ENCODE measurements at regions not wholly inside any gene's neighbourhood (a gene's known extent, or its start where the extent isn't known, plus 50 kb on each side); places are given as distances from the start of the nearest gene placed in this dataset.

DNA sequence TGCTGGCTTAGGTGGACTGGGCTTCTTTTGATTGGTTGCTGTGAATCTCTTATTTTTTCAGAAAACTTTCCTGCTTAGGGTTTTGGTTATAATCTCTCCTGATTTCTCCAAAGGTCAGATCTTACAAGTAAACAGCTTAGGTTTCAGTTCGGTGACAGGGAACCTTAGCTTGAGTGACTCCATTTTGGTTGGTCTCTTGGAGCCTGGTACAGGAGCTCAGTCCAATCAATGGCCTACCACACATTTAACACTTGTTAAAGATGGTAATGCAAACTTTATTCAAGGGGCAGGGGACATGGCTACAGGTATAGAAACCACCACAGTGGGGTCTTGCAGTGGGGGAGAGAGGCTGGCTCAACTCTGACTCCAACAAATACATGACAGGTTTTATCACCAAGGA lies 180.9 kb upstream of the THBS1 start:
- TF ChIP-seq POLR2AphosphoS5 (IDR thresholded peaks at IDR 0.05), result no peak
- TF ChIP-seq EZH2 (IDR thresholded peaks at IDR 0.05; ENCODE audit: borderline replicate concordance, insufficient read depth, low read length, poor library complexity, severe bottlenecking), result no peak
- TF ChIP-seq, protein P1, sequence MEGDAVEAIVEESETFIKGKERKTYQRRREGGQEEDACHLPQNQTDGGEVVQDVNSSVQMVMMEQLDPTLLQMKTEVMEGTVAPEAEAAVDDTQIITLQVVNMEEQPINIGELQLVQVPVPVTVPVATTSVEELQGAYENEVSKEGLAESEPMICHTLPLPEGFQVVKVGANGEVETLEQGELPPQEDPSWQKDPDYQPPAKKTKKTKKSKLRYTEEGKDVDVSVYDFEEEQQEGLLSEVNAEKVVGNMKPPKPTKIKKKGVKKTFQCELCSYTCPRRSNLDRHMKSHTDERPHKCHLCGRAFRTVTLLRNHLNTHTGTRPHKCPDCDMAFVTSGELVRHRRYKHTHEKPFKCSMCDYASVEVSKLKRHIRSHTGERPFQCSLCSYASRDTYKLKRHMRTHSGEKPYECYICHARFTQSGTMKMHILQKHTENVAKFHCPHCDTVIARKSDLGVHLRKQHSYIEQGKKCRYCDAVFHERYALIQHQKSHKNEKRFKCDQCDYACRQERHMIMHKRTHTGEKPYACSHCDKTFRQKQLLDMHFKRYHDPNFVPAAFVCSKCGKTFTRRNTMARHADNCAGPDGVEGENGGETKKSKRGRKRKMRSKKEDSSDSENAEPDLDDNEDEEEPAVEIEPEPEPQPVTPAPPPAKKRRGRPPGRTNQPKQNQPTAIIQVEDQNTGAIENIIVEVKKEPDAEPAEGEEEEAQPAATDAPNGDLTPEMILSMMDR (IDR thresholded peaks at IDR 0.05; ENCODE audit: poor library complexity, severe bottlenecking), result no peak
- TF ChIP-seq, protein P2, sequence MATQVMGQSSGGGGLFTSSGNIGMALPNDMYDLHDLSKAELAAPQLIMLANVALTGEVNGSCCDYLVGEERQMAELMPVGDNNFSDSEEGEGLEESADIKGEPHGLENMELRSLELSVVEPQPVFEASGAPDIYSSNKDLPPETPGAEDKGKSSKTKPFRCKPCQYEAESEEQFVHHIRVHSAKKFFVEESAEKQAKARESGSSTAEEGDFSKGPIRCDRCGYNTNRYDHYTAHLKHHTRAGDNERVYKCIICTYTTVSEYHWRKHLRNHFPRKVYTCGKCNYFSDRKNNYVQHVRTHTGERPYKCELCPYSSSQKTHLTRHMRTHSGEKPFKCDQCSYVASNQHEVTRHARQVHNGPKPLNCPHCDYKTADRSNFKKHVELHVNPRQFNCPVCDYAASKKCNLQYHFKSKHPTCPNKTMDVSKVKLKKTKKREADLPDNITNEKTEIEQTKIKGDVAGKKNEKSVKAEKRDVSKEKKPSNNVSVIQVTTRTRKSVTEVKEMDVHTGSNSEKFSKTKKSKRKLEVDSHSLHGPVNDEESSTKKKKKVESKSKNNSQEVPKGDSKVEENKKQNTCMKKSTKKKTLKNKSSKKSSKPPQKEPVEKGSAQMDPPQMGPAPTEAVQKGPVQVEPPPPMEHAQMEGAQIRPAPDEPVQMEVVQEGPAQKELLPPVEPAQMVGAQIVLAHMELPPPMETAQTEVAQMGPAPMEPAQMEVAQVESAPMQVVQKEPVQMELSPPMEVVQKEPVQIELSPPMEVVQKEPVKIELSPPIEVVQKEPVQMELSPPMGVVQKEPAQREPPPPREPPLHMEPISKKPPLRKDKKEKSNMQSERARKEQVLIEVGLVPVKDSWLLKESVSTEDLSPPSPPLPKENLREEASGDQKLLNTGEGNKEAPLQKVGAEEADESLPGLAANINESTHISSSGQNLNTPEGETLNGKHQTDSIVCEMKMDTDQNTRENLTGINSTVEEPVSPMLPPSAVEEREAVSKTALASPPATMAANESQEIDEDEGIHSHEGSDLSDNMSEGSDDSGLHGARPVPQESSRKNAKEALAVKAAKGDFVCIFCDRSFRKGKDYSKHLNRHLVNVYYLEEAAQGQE (IDR thresholded peaks at IDR 0.05; ENCODE audit: borderline replicate concordance), result no peak
- TF ChIP-seq MXI1 (conservative IDR thresholded peaks at IDR 0.05; ENCODE audit: poor library complexity, severe bottlenecking), result no peak
- no peak for TF ChIP-seq EP300 (conservative IDR thresholded peaks at IDR 0.05; ENCODE audit: poor library complexity, severe bottlenecking)
- TF ChIP-seq RAD21 (conservative IDR thresholded peaks at IDR 0.05), result no peak
- no peak for TF ChIP-seq SMC3 (conservative IDR thresholded peaks at IDR 0.05; ENCODE audit: poor library complexity)
- no peak for TF ChIP-seq TAF1 (IDR thresholded peaks at IDR 0.05; ENCODE audit: low read depth)
